ENCODE measurements at regions not wholly inside any gene's neighbourhood (a gene's known extent, or its start where the extent isn't known, plus 50 kb on each side); places are given as distances from the start of the nearest gene placed in this dataset.

DNA sequence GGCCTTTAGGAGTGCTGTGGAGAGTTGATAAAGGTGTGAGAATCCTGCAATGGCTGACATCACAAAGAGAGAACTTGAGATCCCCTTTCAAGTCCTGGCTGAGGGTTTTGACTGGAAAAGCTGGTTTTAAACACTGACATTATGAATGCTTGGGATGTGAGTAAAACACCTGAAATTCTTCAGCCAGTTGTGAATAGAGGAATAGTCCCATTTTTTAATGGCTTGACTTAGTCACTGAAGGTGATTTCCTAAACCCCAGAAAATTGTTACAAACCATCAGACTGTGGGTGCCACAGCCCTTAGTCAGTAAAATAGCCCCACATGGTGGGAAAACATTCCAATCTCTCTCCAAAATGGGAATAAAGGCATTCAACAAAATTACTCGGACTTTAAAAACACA is 107.7 kb upstream of the LMO4 start:
- no peak overlapping the region for H3K27ac ChIP-seq (ENCODE audit: low read depth in 1 of 2, low read length in 2 of 2)
- peaks cover 0 to 4% of the 10 kb centered on the region in 2 experiments for H3K9me3 ChIP-seq (ENCODE audit: control insufficient read depth in 1 of 2, insufficient read depth in 1 of 2, low read length in 2 of 2)
- Mint-ChIP-seq H3K27ac (no peak overlapping the region), H3K36me3 (ENCODE audit: low read depth) (no peaks in the 10 kb centered on the region), H3K4me3 (no peak overlapping the region), H3K4me1 (ENCODE audit: low read depth) (no peaks in the 10 kb centered on the region), H3K9me3 (peaks cover under 1% of the 10 kb centered on the region), H3K27me3 (no peaks in the 10 kb centered on the region)
- H3K4me3 ChIP-seq (ENCODE audit: low read length): no peak overlapping the region
- no peaks in the 10 kb centered on the region for H3K27me3 ChIP-seq (ENCODE audit: control insufficient read depth in 1 of 2, insufficient read depth in 2 of 2, low read length in 2 of 2)
- ATAC-seq (ENCODE audit: poor library complexity): no peak
- DNase-seq: no peak
- intact Hi-C loops (cut with DNase I, micrococcal nuclease): no loop called here
- no peaks in the 10 kb centered on the region for H3K4me1 ChIP-seq (ENCODE audit: insufficient read depth, low read length)
- TF ChIP-seq, protein P1, sequence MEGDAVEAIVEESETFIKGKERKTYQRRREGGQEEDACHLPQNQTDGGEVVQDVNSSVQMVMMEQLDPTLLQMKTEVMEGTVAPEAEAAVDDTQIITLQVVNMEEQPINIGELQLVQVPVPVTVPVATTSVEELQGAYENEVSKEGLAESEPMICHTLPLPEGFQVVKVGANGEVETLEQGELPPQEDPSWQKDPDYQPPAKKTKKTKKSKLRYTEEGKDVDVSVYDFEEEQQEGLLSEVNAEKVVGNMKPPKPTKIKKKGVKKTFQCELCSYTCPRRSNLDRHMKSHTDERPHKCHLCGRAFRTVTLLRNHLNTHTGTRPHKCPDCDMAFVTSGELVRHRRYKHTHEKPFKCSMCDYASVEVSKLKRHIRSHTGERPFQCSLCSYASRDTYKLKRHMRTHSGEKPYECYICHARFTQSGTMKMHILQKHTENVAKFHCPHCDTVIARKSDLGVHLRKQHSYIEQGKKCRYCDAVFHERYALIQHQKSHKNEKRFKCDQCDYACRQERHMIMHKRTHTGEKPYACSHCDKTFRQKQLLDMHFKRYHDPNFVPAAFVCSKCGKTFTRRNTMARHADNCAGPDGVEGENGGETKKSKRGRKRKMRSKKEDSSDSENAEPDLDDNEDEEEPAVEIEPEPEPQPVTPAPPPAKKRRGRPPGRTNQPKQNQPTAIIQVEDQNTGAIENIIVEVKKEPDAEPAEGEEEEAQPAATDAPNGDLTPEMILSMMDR (IDR thresholded peaks at IDR 0.05): no peak
- ChIA-PET POLR2A (no interaction called here), CTCF (no interaction called here)
- no peaks in the 10 kb centered on the region for H3K36me3 ChIP-seq (ENCODE audit: insufficient read depth, low read length)

GRCh38 chr1:87224201-87224600 is 104.5 kb upstream of the LMO4 start:
- ATAC-seq (ENCODE audit: poor library complexity) (no peak), DNase-seq (no peak)
- TF ChIP-seq, protein P1 (IDR thresholded peaks at IDR 0.05): no peak
- Mint-ChIP-seq H3K27ac (no peak overlapping the region), H3K9me3 (no peaks in the 10 kb centered on the region), H3K4me1 (ENCODE audit: low read depth) (no peaks in the 10 kb centered on the region), H3K27me3 (no peaks in the 10 kb centered on the region), H3K4me3 (no peak overlapping the region), H3K36me3 (ENCODE audit: low read depth) (no peaks in the 10 kb centered on the region)
- Histone ChIP-seq H3K36me3 (ENCODE audit: insufficient read depth, low read length) (no peaks in the 10 kb centered on the region), H3K9me3 (ENCODE audit: control insufficient read depth in 1 of 2, insufficient read depth in 1 of 2, low read length in 2 of 2) (no peaks in the 10 kb centered on the region), H3K27me3 (ENCODE audit: control insufficient read depth in 1 of 2, insufficient read depth in 2 of 2, low read length in 2 of 2) (no peaks in the 10 kb centered on the region), H3K27ac (ENCODE audit: low read depth in 1 of 2, low read length in 2 of 2) (no peak overlapping the region), H3K4me3 (ENCODE audit: low read length) (no peak overlapping the region), H3K4me1 (ENCODE audit: insufficient read depth, low read length) (no peaks in the 10 kb centered on the region)
- intact Hi-C loops (cut with DNase I, micrococcal nuclease): no loop called here
- ChIA-PET CTCF (no interaction called here), POLR2A (no interaction called here)

- Mint-ChIP-seq H3K4me3 (no peak overlapping the region), H3K9me3 (no peaks in the 10 kb centered on the region), H3K36me3 (ENCODE audit: low read depth) (no peaks in the 10 kb centered on the region), H3K27me3 (no peaks in the 10 kb centered on the region), H3K4me1 (ENCODE audit: low read depth) (no peaks in the 10 kb centered on the region), H3K27ac (no peak overlapping the region)
- ChIA-PET POLR2A (no interaction called here), CTCF (no interaction called here)
- Histone ChIP-seq H3K27ac (ENCODE audit: low read depth in 1 of 2, low read length in 2 of 2) (no peak overlapping the region), H3K36me3 (ENCODE audit: insufficient read depth, low read length) (no peaks in the 10 kb centered on the region), H3K4me1 (ENCODE audit: insufficient read depth, low read length) (no peaks in the 10 kb centered on the region), H3K9me3 (ENCODE audit: control insufficient read depth in 1 of 2, insufficient read depth in 1 of 2, low read length in 2 of 2) (no peaks in the 10 kb centered on the region), H3K4me3 (ENCODE audit: low read length) (no peak overlapping the region), H3K27me3 (ENCODE audit: control insufficient read depth in 1 of 2, insufficient read depth in 2 of 2, low read length in 2 of 2) (no peaks in the 10 kb centered on the region)
- no peak for DNase-seq
- no peak for ATAC-seq (ENCODE audit: poor library complexity)
- intact Hi-C loops (cut with DNase I, micrococcal nuclease): no loop called here
- TF ChIP-seq, protein P1 (IDR thresholded peaks at IDR 0.05): no peak
Observed at GRCh38 chr1:87225171-87225570, 103.5 kb upstream of the LMO4 start.

All from CD4-positive, alpha-beta T cell (primary cell).